Endothelial cell of umbilical vein (primary cell): ENCODE measurements at regions not wholly inside any gene's neighbourhood (a gene's known extent, or its start where the extent isn't known, plus 50 kb on each side); places are given as distances from the start of the nearest gene placed in this dataset.

Source experiments
- BruUV-seq: library from RNA; stranded (reverse); fragments of 400-500 nt; replicated peaks from 2 replicates; lab custom pipeline; 2021; lab: Mats Ljungman, UMichigan
- CTCF ChIA-PET: fragments of 300-600, 350-600 bp; sonication (Branson Sonifier 250); formaldehyde crosslinking; loops from one replicate; lab custom pipeline; 2021; ENCODE audit warnings: antibody characterized with exemption, inconsistent platforms; lab: Charles Lee
- POLR2A ChIA-PET: fragments of 300-600, 350-600 bp; sonication (Branson Sonifier 250); formaldehyde crosslinking; loops from one replicate; lab custom pipeline; 2021; ENCODE audit warnings: antibody characterized with exemption, inconsistent platforms; lab: Charles Lee
- DNase-seq: peaks from one replicate; pipeline ENCODE4 v3.0.0-alpha.2; 2011; ENCODE audit warnings: low read depth, low spot score
- FAIRE-seq: peaks from 2 replicates; lab custom pipeline; 2011; peaks lifted over from hg19 to GRCh38; lab: Jason Lieb, UNC
- H2AFZ ChIP-seq: 2 replicates; pipeline ENCODE4 v1.6.0; 2012; ENCODE audit warnings: low read depth, low read length, control low read depth, inconsistent platforms
- H3K27ac ChIP-seq: 2 replicates; pipeline ENCODE4 v1.5.1; 2011; ENCODE audit warnings: low read depth, mild to moderate bottlenecking, control low read depth, low read length, moderate library complexity; ENCODE audit not compliant: insufficient read depth
- H3K27me3 ChIP-seq, 2 experiments: 2 replicates each; pipeline versions ENCODE4 v1.6.0 to v1.6.1; 2011; ENCODE audit warnings: low read length in 2 of 2, mixed read lengths in 1 of 2; ENCODE audit not compliant: control insufficient read depth in 2 of 2, insufficient read depth in 2 of 2
- H3K36me3 ChIP-seq, 2 experiments: 2 replicates in 1 of 2; 3 replicates in 1 of 2; pipeline ENCODE4 v1.5.1; 2011; ENCODE audit warnings: low read length in 2 of 2, mild to moderate bottlenecking in 1 of 2, moderate library complexity in 1 of 2; ENCODE audit not compliant: control insufficient read depth in 2 of 2, insufficient read depth in 2 of 2; ENCODE audit errors: extremely low read depth in 1 of 2
- H3K4me1 ChIP-seq: 3 replicates; pipeline ENCODE4 v1.5.1; 2011; ENCODE audit warnings: mild to moderate bottlenecking, low read length; ENCODE audit not compliant: control insufficient read depth, insufficient read depth; ENCODE audit errors: extremely low read depth
- H3K4me2 ChIP-seq: 2 replicates; pipeline ENCODE4 v1.6.1; 2011; ENCODE audit warnings: low read length, control low read depth, mixed read lengths; ENCODE audit not compliant: insufficient read depth
- H3K4me3 ChIP-seq, 3 experiments: fragments of 200-600 bp in 1 of 3; sonication (generic), shearing (Covaris generic) in 1 of 3; replicated peaks in 1 of 3; 2 replicates each; pipeline ENCODE4 v1.5.1; 2011 to 2016; ENCODE audit warnings: control low read depth in 3 of 3, low read length in 3 of 3, mild to moderate bottlenecking in 2 of 3, inconsistent platforms in 1 of 3, low read depth in 1 of 3, moderate library complexity in 1 of 3; ENCODE audit not compliant: insufficient read depth in 1 of 3
- H3K79me2 ChIP-seq: 2 replicates; pipeline ENCODE4 v1.6.0; 2012; ENCODE audit warnings: low read length, inconsistent platforms; ENCODE audit not compliant: control insufficient read depth, insufficient read depth
- H3K9ac ChIP-seq: replicated peaks from 2 replicates; pipeline ENCODE3; 2011; ENCODE audit warnings: low read length, control low read depth; ENCODE audit not compliant: insufficient read depth; ENCODE audit errors: extremely low read depth
- H3K9me1 ChIP-seq: replicated peaks from 3 replicates; pipeline ENCODE4 v1.6.0; 2011; ENCODE audit warnings: mild to moderate bottlenecking, low read length; ENCODE audit not compliant: control insufficient read depth, insufficient read depth; ENCODE audit errors: extremely low read depth
- H3K9me3 ChIP-seq: replicated peaks from 2 replicates; pipeline ENCODE4 v1.5.1; 2012; ENCODE audit warnings: low read length, inconsistent platforms; ENCODE audit not compliant: control insufficient read depth, insufficient read depth
- H4K20me1 ChIP-seq: replicated peaks from 2 replicates; pipeline ENCODE3; 2011; ENCODE audit warnings: mild to moderate bottlenecking, low read length; ENCODE audit not compliant: control insufficient read depth, insufficient read depth; ENCODE audit errors: extremely low read depth
- CTCF ChIP-seq, 2 donors: IDR thresholded peaks; 1 replicate in 1 of 2; 2 replicates in 1 of 2; pipeline ENCODE4 v1.5.1; 2011; ENCODE audit warnings: low read length in 2 of 2, mild to moderate bottlenecking in 2 of 2, moderate library complexity in 2 of 2, control low read depth in 1 of 2, inconsistent platforms in 1 of 2, low read depth in 1 of 2; ENCODE audit not compliant: insufficient read depth in 1 of 2; ENCODE audit errors: extremely low read depth in 1 of 2
- EZH2 ChIP-seq: IDR thresholded peaks from 2 replicates; pipeline ENCODE4 v1.6.1; 2012; ENCODE audit warnings: borderline replicate concordance, low read depth, mild to moderate bottlenecking, moderate library complexity, low read length, inconsistent platforms; ENCODE audit not compliant: severe bottlenecking
- FOS ChIP-seq: IDR thresholded peaks from 2 replicates; pipeline ENCODE4 v1.6.1; 2011; ENCODE audit warnings: mild to moderate bottlenecking, low read length, moderate library complexity, borderline replicate concordance; ENCODE audit not compliant: insufficient read depth
- GATA2 ChIP-seq: IDR thresholded peaks from 2 replicates; pipeline ENCODE4 v1.7.0; 2011; ENCODE audit warnings: low read depth, mild to moderate bottlenecking, moderate library complexity, mixed read lengths, low read length; ENCODE audit not compliant: insufficient read length, insufficient read depth
- JUN ChIP-seq: IDR thresholded peaks from 2 replicates; pipeline ENCODE4 v1.6.1; 2011; ENCODE audit warnings: borderline replicate concordance, low read depth; ENCODE audit not compliant: insufficient read length, insufficient read depth
- MYC ChIP-seq: IDR thresholded peaks from one replicate; pipeline ENCODE4 v1.6.1; 2011; ENCODE audit warnings: mild to moderate bottlenecking, low read depth, low read length
- POLR2A ChIP-seq: IDR thresholded peaks from 2 replicates; pipeline ENCODE4 v1.6.1; 2012; ENCODE audit warnings: low read depth, mild to moderate bottlenecking, control low read depth, low read length
- POLR2AphosphoS5 ChIP-seq: IDR thresholded peaks from 2 replicates; pipeline ENCODE4 v1.6.1; 2012; ENCODE audit warnings: low read depth, mild to moderate bottlenecking, control low read depth, low read length, moderate library complexity; ENCODE audit not compliant: insufficient read depth
- dilution Hi-C: fragments of 300-500 bp; cut with MboI; formaldehyde crosslinking; loops from one replicate; pipeline ENCODE4 v1.15.0; 2019; ENCODE audit warnings: low sequenced_read_pairs; ENCODE audit not compliant: extremely low pct_ligation_motif_present
- intact Hi-C: fragments of 100-400 bp; cut with micrococcal nuclease; formaldehyde crosslinking; loops from one replicate; pipeline ENCODE4 v1.10.0; 2022
- TF ChIP-seq, protein P1 (sequence below): IDR thresholded peaks from 2 replicates; pipeline ENCODE4 v1.6.1; 2011; ENCODE audit not compliant: insufficient read depth, insufficient read length

- no peak overlapping the region for H3K27ac ChIP-seq
- dilution Hi-C loops: no loop called here
- no peaks in the 10 kb centered on the region for H3K79me2 ChIP-seq
- BruUV-seq: no TSS peak
- TF ChIP-seq, protein P1, sequence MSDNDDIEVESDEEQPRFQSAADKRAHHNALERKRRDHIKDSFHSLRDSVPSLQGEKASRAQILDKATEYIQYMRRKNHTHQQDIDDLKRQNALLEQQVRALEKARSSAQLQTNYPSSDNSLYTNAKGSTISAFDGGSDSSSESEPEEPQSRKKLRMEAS: no peak
- TF ChIP-seq POLR2AphosphoS5 (no peak), EZH2 (no peak), MYC (no peak), CTCF (IDR thresholded peaks at IDR 0.05; ENCODE audit: extremely low read depth in 1 of 2, insufficient read depth in 1 of 2, low read depth in 1 of 2, low read length in 2 of 2) (no peak), GATA2 (no peak), JUN (no peak), FOS (no peak), POLR2A (no peak)
- no peaks in the 10 kb centered on the region for H3K36me3 ChIP-seq
- FAIRE-seq (no peak), DNase-seq (no peak)
- no peaks in the 10 kb centered on the region for H3K9me1 ChIP-seq
- H3K9me3 ChIP-seq: no peaks in the 10 kb centered on the region
- ChIA-PET POLR2A (no interaction called here), CTCF (no interaction called here)
- H2AFZ ChIP-seq: no peak overlapping the region
- no peak overlapping the region for H3K9ac ChIP-seq
- H3K4me3 ChIP-seq: no peak overlapping the region
- intact Hi-C loops: no loop called here
- H3K27me3 ChIP-seq: peaks cover 0 to 3% of the 10 kb centered on the region in 2 experiments
- H3K4me2 ChIP-seq: no peak overlapping the region
- H3K4me1 ChIP-seq: no peaks in the 10 kb centered on the region
- no peaks in the 10 kb centered on the region for H4K20me1 ChIP-seq
Measured at GRCh38 chr7:37524056-37524455, 75.4 kb upstream of the ELMO1 start.
